ENCODE measurements at regions not wholly inside any gene's neighbourhood (a gene's known extent, or its start where the extent isn't known, plus 50 kb on each side); places are given as distances from the start of the nearest gene placed in this dataset.
"Not testable (repeated sequence)": the region's sequence is repeated elsewhere in the genome, so short reads cannot be mapped to it uniquely, and the experiment has no call there.

DNA sequence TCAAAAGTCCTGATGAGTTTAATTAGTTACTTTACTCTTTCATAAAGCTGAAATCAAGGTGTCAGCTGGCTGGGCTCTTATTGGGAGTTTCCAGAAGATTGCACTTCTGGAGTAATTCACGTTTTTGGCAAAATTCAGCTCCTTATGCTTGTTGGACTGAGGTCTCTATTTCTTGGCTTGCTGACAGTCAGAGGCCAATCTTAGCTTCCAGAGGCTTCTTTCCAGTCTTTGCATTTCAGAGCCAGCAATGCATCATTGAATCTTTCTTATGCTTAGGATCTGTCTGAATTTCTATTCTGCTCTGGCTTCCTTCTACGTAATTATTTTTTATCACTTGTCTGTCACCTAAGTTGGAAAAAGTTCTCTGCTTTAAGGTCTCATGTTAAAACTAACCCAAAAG is 91.4 kb upstream of the SYN3 start:
- in situ Hi-C loops (cut with MboI; ENCODE audit: low pct_unique_long_range_greater_than_20kb, low sequenced_read_pairs, unreplicated experiment) = no loop called here
- TF ChIP-seq, protein P1, sequence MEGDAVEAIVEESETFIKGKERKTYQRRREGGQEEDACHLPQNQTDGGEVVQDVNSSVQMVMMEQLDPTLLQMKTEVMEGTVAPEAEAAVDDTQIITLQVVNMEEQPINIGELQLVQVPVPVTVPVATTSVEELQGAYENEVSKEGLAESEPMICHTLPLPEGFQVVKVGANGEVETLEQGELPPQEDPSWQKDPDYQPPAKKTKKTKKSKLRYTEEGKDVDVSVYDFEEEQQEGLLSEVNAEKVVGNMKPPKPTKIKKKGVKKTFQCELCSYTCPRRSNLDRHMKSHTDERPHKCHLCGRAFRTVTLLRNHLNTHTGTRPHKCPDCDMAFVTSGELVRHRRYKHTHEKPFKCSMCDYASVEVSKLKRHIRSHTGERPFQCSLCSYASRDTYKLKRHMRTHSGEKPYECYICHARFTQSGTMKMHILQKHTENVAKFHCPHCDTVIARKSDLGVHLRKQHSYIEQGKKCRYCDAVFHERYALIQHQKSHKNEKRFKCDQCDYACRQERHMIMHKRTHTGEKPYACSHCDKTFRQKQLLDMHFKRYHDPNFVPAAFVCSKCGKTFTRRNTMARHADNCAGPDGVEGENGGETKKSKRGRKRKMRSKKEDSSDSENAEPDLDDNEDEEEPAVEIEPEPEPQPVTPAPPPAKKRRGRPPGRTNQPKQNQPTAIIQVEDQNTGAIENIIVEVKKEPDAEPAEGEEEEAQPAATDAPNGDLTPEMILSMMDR (IDR thresholded peaks at IDR 0.05; ENCODE audit: extremely low read depth, insufficient read depth, missing control alignments) = no peak
- DNase-seq (ENCODE audit: low spot score) = no peak

DNA sequence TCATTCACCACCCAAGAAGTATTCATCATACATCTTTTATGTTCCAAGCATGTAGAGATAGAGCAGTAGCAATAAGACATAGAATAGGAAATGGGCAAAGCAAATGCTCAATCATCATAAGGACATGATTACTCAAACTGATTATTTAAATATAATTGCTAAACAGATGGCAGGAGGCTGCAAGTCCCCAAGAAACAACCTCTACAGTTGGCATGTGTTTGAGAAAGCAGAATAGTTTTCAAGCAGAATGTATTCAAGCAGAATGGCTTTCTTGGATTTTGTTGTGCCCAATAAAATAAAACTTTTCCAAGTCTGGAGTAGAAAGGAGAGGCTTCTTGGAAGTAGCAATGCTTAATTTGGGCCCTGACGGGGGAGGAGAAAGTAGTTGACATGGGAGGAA is 86.5 kb upstream of the SYN3 start:
- in situ Hi-C loops (cut with MboI; ENCODE audit: low pct_unique_long_range_greater_than_20kb, low sequenced_read_pairs, unreplicated experiment) = no loop called here
- TF ChIP-seq, protein P1 (IDR thresholded peaks at IDR 0.05; ENCODE audit: extremely low read depth, insufficient read depth, missing control alignments) = no peak
- DNase-seq (ENCODE audit: low spot score) = no peak

DNA sequence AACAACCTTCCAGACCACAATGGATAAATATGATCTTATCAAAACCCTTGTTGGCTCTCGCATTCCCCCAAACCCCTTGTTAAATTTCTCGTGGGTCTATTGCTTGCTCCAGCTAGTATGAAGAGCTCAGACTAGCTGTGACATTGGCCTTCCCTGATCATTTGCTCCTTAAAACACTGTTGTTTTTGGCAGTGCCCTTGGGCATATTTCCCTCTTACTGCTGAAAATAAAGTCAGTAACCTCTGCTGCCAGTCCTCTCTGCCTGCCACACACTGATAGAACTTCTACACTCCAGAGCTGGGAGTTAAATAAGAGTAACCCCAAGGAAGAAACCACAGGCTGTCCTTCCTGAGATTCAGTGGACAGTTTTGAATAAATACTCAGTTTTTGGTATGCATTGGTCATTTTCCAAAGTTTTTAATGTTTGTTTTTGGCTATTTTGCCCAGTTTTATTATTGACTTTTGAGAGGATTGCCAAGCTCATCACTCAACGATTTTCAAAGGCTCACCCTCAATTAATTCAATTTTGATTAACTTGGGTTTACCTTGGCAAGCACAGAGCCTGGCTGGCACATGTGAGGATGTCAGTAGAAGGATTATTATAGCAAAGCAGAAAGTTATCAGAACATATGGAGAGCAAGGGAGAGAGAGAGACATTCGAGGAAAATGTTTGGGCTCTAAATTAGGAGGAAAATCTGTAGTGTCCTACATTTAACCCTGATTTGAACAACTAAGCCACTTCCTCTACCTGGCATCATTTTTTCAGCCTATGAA is 84.3 kb upstream of the SYN3 start:
- DNase-seq (ENCODE audit: low spot score) = no peak
- in situ Hi-C loops (cut with MboI; ENCODE audit: low pct_unique_long_range_greater_than_20kb, low sequenced_read_pairs, unreplicated experiment) = no loop called here
- TF ChIP-seq, protein P1 (IDR thresholded peaks at IDR 0.05; ENCODE audit: extremely low read depth, insufficient read depth, missing control alignments) = no peak

DNA sequence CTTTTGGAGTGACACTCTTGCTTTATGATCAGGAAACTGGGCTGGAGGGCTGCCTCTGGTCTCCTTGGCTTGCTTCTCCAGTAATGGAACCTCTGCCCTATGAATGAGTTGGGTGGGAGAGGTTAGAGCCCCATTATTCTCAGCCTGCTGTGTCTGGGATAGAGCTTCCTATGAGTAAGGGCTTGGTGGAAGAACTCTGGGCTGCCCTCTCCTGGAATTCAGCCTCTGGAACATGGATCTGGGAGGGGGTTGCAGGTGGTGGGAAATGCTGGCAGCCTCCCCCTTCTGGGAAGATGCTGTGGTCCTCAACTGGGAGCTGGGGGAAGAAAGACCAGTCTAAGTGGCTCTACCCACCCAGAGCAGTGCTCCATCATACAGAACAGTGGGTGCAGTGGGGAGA is 81.8 kb upstream of the SYN3 start:
- in situ Hi-C loops (cut with MboI; ENCODE audit: low pct_unique_long_range_greater_than_20kb, low sequenced_read_pairs, unreplicated experiment) = no loop called here
- no peak for DNase-seq (ENCODE audit: low spot score)
- TF ChIP-seq, protein P1 (IDR thresholded peaks at IDR 0.05; ENCODE audit: extremely low read depth, insufficient read depth, missing control alignments) = no peak

DNA sequence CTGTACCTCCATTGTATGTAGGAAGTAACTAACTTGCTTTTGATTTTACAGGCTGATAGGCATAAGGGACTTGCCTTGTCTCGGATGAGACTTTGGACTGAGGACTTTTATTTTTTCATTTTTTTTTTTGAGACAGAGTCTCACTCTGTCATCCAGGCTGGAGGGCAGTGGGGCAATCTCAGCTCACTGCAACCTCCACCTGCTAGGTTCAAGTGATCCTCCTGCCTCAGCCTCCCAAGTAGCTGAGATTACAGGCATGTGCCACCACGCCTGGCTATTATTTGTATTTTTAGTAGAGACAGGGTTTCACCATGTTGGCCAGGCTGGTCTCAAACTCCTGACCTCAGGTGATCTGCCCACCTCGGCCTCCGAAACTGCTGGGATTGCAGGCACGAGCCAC is 80.2 kb upstream of the SYN3 start:
- DNase-seq (ENCODE audit: low spot score); in situ Hi-C loops (cut with MboI; ENCODE audit: low pct_unique_long_range_greater_than_20kb, low sequenced_read_pairs, unreplicated experiment): not testable (repeated sequence)

DNA sequence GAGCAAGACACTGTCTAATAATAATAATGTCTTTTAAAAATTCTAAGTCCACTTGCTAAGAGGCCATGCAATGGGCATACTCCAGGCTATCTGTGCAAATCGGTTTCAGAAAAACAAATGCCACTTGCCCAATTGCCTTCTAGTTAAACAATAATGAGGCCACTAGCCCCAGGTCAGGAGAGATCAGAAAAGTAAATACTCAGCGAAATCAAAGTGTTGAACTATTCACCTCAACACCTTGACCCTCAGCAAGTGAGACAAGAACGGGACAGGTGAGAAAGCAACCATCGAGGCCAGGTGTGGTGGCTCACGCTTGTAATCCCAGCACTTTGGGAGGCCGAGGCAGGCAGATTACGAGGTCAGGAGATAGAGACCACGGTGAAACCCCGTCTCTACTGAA is 72.3 kb upstream of the SYN3 start:
- DNase-seq (ENCODE audit: low spot score) = no peak
- in situ Hi-C loops (cut with MboI; ENCODE audit: low pct_unique_long_range_greater_than_20kb, low sequenced_read_pairs, unreplicated experiment) = no loop called here
- TF ChIP-seq, protein P1 (IDR thresholded peaks at IDR 0.05; ENCODE audit: extremely low read depth, insufficient read depth, missing control alignments) = no peak

DNA sequence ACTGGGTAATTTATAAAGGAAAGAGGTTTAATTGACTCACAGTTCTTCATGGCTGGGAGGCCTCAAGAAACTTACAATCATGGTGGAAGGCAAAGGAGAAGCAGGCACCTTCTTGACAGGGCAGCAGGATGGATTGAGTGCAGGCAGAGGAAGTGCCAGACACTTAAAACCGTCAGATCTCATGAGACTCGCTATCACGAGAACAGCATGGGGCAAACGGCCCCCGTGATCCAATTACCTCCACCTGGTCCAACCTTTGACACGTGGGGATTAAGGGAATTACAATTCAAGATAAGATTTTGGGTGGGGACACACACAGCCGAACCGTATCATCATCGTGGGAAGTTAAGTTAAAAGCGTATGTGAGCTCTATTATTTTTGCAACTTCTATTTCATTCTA is 71.4 kb upstream of the SYN3 start:
- in situ Hi-C loops (cut with MboI; ENCODE audit: low pct_unique_long_range_greater_than_20kb, low sequenced_read_pairs, unreplicated experiment) = loop anchor here (5.0 kb wide), 1 partner anchor 58 kb away; no protein-coding TSS in a partner anchor
- no peak for DNase-seq (ENCODE audit: low spot score)
- TF ChIP-seq, protein P1 (IDR thresholded peaks at IDR 0.05; ENCODE audit: extremely low read depth, insufficient read depth, missing control alignments) = no peak

Measured in GM13977 (cell line).